Neural cell (in vitro differentiated cells): ENCODE measurements at regions not wholly inside any gene's neighbourhood (a gene's known extent, or its start where the extent isn't known, plus 50 kb on each side); places are given as distances from the start of the nearest gene placed in this dataset.

Experiments used
- H2AFZ ChIP-seq: fragments of 200-600, 300-800 bp; sonication (generic), shearing (Covaris generic); 2 replicates; pipeline ENCODE4 v1.6.0; 2014; ENCODE audit warnings: low read depth, mild to moderate bottlenecking, antibody characterized with exemption, low read length, moderate library complexity
- H3F3A ChIP-seq: fragments of 200-600 bp; shearing (Covaris generic); 2 replicates; pipeline ENCODE4 v1.6.1; 2016; ENCODE audit warnings: mild to moderate bottlenecking, moderate library complexity, mixed read lengths, antibody characterized with exemption, low read length; ENCODE audit not compliant: insufficient read depth, poor library complexity, severe bottlenecking
- H3K27ac ChIP-seq: fragments of 200-600, 300-800 bp; sonication (generic), shearing (Covaris generic); 2 replicates; pipeline ENCODE4 v1.5.1; 2014; ENCODE audit warnings: mild to moderate bottlenecking, low read length, moderate library complexity
- H3K27me3 ChIP-seq: fragments of 300-800, 200-600 bp; sonication (generic), shearing (Covaris generic); 2 replicates; pipeline ENCODE4 v1.6.0; 2014; ENCODE audit warnings: mild to moderate bottlenecking, low read depth, low read length, moderate library complexity; ENCODE audit not compliant: insufficient read depth
- H3K36me3 ChIP-seq: fragments of 300-800, 200-600 bp; sonication (generic), shearing (Covaris generic); 2 replicates; pipeline ENCODE4 v1.5.1; 2014; ENCODE audit warnings: mild to moderate bottlenecking, antibody characterized with exemption, low read length, moderate library complexity; ENCODE audit not compliant: insufficient read depth
- H3K4me2 ChIP-seq: fragments of 300-800, 200-600 bp; sonication (generic), shearing (Covaris generic); 2 replicates; pipeline ENCODE4 v1.6.0; 2014; ENCODE audit warnings: mild to moderate bottlenecking, low read length
- H3K4me3 ChIP-seq: fragments of 300-800, 200-600 bp; sonication (generic), shearing (Covaris generic); 2 replicates; pipeline ENCODE4 v1.5.1; 2014; ENCODE audit warnings: mild to moderate bottlenecking, low read length, moderate library complexity
- H3K79me2 ChIP-seq: fragments of 200-600 bp; shearing (Covaris generic); replicated peaks from 2 replicates; pipeline ENCODE4 v1.6.0; 2014; ENCODE audit warnings: mild to moderate bottlenecking, low read length, moderate library complexity; ENCODE audit not compliant: insufficient read depth
- H3K9ac ChIP-seq: fragments of 300-800, 200-600 bp; sonication (generic), shearing (Covaris generic); 2 replicates; pipeline ENCODE4 v1.6.1; 2016; ENCODE audit warnings: mild to moderate bottlenecking, low read length, mixed read lengths
- H3K9me2 ChIP-seq: fragments of 200-600 bp; shearing (Covaris generic); 2 replicates; pipeline ENCODE4 v1.6.1; 2016; ENCODE audit warnings: mild to moderate bottlenecking, low read length, mixed read lengths; ENCODE audit not compliant: insufficient read depth
- H3K9me3 ChIP-seq: fragments of 200-600, 300-800 bp; sonication (generic), shearing (Covaris generic); 2 replicates; pipeline ENCODE4 v1.6.1; 2016; ENCODE audit warnings: mild to moderate bottlenecking, mixed run types, low read length, moderate library complexity, mixed read lengths
- H4K20me1 ChIP-seq: fragments of 200-600 bp; shearing (Covaris generic); 2 replicates; pipeline ENCODE4 v1.6.1; 2016; ENCODE audit warnings: mild to moderate bottlenecking, mixed run types; ENCODE audit not compliant: insufficient read depth
- CTCF ChIP-seq: fragments of 450-650 bp; IDR thresholded peaks from 2 replicates; pipeline ENCODE4 v1.5.1; 2014; ENCODE audit warnings: antibody characterized with exemption, mild to moderate bottlenecking, moderate library complexity; ENCODE audit not compliant: poor library complexity, severe bottlenecking
- EP300 ChIP-seq: fragments of 450-650 bp; conservative IDR thresholded peaks from 2 replicates; pipeline ENCODE4 v1.6.1; 2014; ENCODE audit warnings: antibody characterized with exemption, mild to moderate bottlenecking, moderate library complexity; ENCODE audit not compliant: poor library complexity, severe bottlenecking
- EZH2 ChIP-seq: fragments of 200-600, 300-800 bp; shearing (Covaris generic), sonication (generic); IDR thresholded peaks from 2 replicates; pipeline ENCODE4 v1.6.1; 2014; ENCODE audit warnings: antibody characterized with exemption, low read length, borderline replicate concordance, mild to moderate bottlenecking; ENCODE audit not compliant: insufficient read depth, poor library complexity, severe bottlenecking
- MXI1 ChIP-seq: fragments of 450-650 bp; conservative IDR thresholded peaks from 2 replicates; pipeline ENCODE4 v1.6.1; 2014; ENCODE audit warnings: antibody characterized with exemption, mild to moderate bottlenecking; ENCODE audit not compliant: poor library complexity, severe bottlenecking
- POLR2AphosphoS5 ChIP-seq: IDR thresholded peaks from 2 replicates; pipeline ENCODE4 v1.6.1; 2012
- RAD21 ChIP-seq: fragments of 450-650 bp; conservative IDR thresholded peaks from 2 replicates; pipeline ENCODE4 v1.6.1; 2014; ENCODE audit warnings: antibody characterized with exemption, mild to moderate bottlenecking, moderate library complexity
- REST ChIP-seq: IDR thresholded peaks from 2 replicates; pipeline ENCODE4 v1.6.1; 2012; ENCODE audit warnings: borderline replicate concordance
- SMC3 ChIP-seq: fragments of 450-650 bp; conservative IDR thresholded peaks from 2 replicates; pipeline ENCODE4 v1.6.1; 2014; ENCODE audit warnings: antibody characterized with exemption, mild to moderate bottlenecking, moderate library complexity; ENCODE audit not compliant: poor library complexity
- TAF1 ChIP-seq: IDR thresholded peaks from 2 replicates; pipeline ENCODE4 v1.6.1; 2012; ENCODE audit warnings: low read depth

GRCh38 chr18:11411048-11411447, 198.3 kb upstream of the SLC35G4 start:
- Histone ChIP-seq H2AFZ (no peak overlapping the region), H3K79me2 (no peaks in the 10 kb centered on the region), H3K27ac (no peak overlapping the region), H3K36me3 (no peaks in the 10 kb centered on the region), H3K4me2 (no peak overlapping the region), H4K20me1 (no peaks in the 10 kb centered on the region), H3K27me3 (no peaks in the 10 kb centered on the region), H3K4me3 (no peak overlapping the region), H3K9me2 (no peaks in the 10 kb centered on the region), H3F3A (no peaks in the 10 kb centered on the region), H3K9ac (no peak overlapping the region), H3K9me3 (no peaks in the 10 kb centered on the region)
- no peak for TF ChIP-seq MXI1
- TF ChIP-seq TAF1 = no peak
- TF ChIP-seq EZH2 = no peak
- no peak for TF ChIP-seq EP300
- TF ChIP-seq SMC3 = no peak
- no peak for TF ChIP-seq REST
- no peak for TF ChIP-seq CTCF
- TF ChIP-seq POLR2AphosphoS5 = no peak
- no peak for TF ChIP-seq RAD21

GRCh38 chr18:11408555-11409065, 200.8 kb upstream of the SLC35G4 start:
- no peaks in the 10 kb centered on the region for H3K9me3 ChIP-seq
- no peak overlapping the region for H3K4me3 ChIP-seq
- no peaks in the 10 kb centered on the region for H3F3A ChIP-seq
- no peaks in the 10 kb centered on the region for H3K9me2 ChIP-seq
- H3K9ac ChIP-seq = no peak overlapping the region
- H3K79me2 ChIP-seq = no peaks in the 10 kb centered on the region
- H3K27me3 ChIP-seq = no peaks in the 10 kb centered on the region
- no peaks in the 10 kb centered on the region for H3K36me3 ChIP-seq
- H2AFZ ChIP-seq = no peak overlapping the region
- no peaks in the 10 kb centered on the region for H4K20me1 ChIP-seq
- TF ChIP-seq SMC3 (no peak), CTCF (no peak), REST (no peak), EZH2 (no peak), POLR2AphosphoS5 (no peak), EP300 (no peak), TAF1 (no peak), MXI1 (no peak), RAD21 (no peak)
- H3K4me2 ChIP-seq = no peak overlapping the region
- H3K27ac ChIP-seq = no peak overlapping the region
